ENCODE measurements at regions not wholly inside any gene's neighbourhood (a gene's known extent, or its start where the extent isn't known, plus 50 kb on each side); places are given as distances from the start of the nearest gene placed in this dataset.

- ChIA-PET POLR2A (ENCODE audit: unreplicated experiment) (no interaction called here), CTCF (no interaction called here)
- Histone ChIP-seq H3K9me3 (ENCODE audit: low read length) (no peaks in the 10 kb centered on the region), H3K79me2 (ENCODE audit: low read length) (no peaks in the 10 kb centered on the region), H3K4me2 (ENCODE audit: low read length) (no peak overlapping the region), H3K27ac (ENCODE audit: low read length) (no peak overlapping the region), H3K4me1 (ENCODE audit: insufficient read depth, low read length) (no peaks in the 10 kb centered on the region), H3K9me2 (replicated peaks; ENCODE audit: low read length) (no peaks in the 10 kb centered on the region), H2AFZ (ENCODE audit: low read length) (no peak overlapping the region), H3F3A (ENCODE audit: low read length, unreplicated experiment) (no peaks in the 10 kb centered on the region), H3K9ac (ENCODE audit: low read length) (no peak overlapping the region), H3K36me3 (ENCODE audit: low read depth, low read length) (no peaks in the 10 kb centered on the region), H4K20me1 (ENCODE audit: low read length) (no peaks in the 10 kb centered on the region), H3K27me3 (ENCODE audit: low read length) (no peaks in the 10 kb centered on the region), H3K4me3 (ENCODE audit: low read length) (no peak overlapping the region)
- BruUV-seq (replicated peaks): no TSS peak
- intact Hi-C loops (cut with micrococcal nuclease): no loop called here
- no peak for DNase-seq
- ATAC-seq: no peak
- no peak for TF ChIP-seq CTCF (conservative IDR thresholded peaks at IDR 0.05; ENCODE audit: low read depth, low read length)
- TF ChIP-seq EZH2phosphoT487 (IDR thresholded peaks at IDR 0.05; ENCODE audit: borderline replicate concordance, low read length): no peak
- no peak for TF ChIP-seq EZH2 (IDR thresholded peaks at IDR 0.05; ENCODE audit: low read length, unreplicated experiment)
These were observed 214.9 kb downstream of the BCHE start for GRCh38 chr3:165622356-165622755.

- ATAC-seq (no peak), DNase-seq (no peak)
- H3K9me2 ChIP-seq (replicated peaks; ENCODE audit: low read length): no peaks in the 10 kb centered on the region
- intact Hi-C loops (cut with micrococcal nuclease): no loop called here
- H3K4me1 ChIP-seq (ENCODE audit: insufficient read depth, low read length): no peaks in the 10 kb centered on the region
- H3K4me3 ChIP-seq (ENCODE audit: low read length): no peak overlapping the region
- no peak overlapping the region for H3K4me2 ChIP-seq (ENCODE audit: low read length)
- no peak overlapping the region for H3K27ac ChIP-seq (ENCODE audit: low read length)
- H3K36me3 ChIP-seq (ENCODE audit: low read depth, low read length): no peaks in the 10 kb centered on the region
- no peak overlapping the region for H2AFZ ChIP-seq (ENCODE audit: low read length)
- H4K20me1 ChIP-seq (ENCODE audit: low read length): no peaks in the 10 kb centered on the region
- H3K9ac ChIP-seq (ENCODE audit: low read length): no peak overlapping the region
- no peaks in the 10 kb centered on the region for H3K27me3 ChIP-seq (ENCODE audit: low read length)
- TF ChIP-seq CTCF (conservative IDR thresholded peaks at IDR 0.05; ENCODE audit: low read depth, low read length) (no peak), EZH2 (IDR thresholded peaks at IDR 0.05; ENCODE audit: low read length, unreplicated experiment) (no peak), EZH2phosphoT487 (IDR thresholded peaks at IDR 0.05; ENCODE audit: borderline replicate concordance, low read length) (no peak)
- H3K9me3 ChIP-seq (ENCODE audit: low read length): no peaks in the 10 kb centered on the region
- ChIA-PET POLR2A (ENCODE audit: unreplicated experiment) (no interaction called here), CTCF (no interaction called here)
- BruUV-seq (replicated peaks): no TSS peak
- no peaks in the 10 kb centered on the region for H3K79me2 ChIP-seq (ENCODE audit: low read length)
- no peaks in the 10 kb centered on the region for H3F3A ChIP-seq (ENCODE audit: low read length, unreplicated experiment)
These were observed 218.2 kb downstream of the BCHE start for GRCh38 chr3:165619069-165619468.

- no peak overlapping the region for H3K9ac ChIP-seq (ENCODE audit: low read length)
- no peak for TF ChIP-seq CTCF (conservative IDR thresholded peaks at IDR 0.05; ENCODE audit: low read depth, low read length)
- no peak for TF ChIP-seq EZH2 (IDR thresholded peaks at IDR 0.05; ENCODE audit: low read length, unreplicated experiment)
- no peak for TF ChIP-seq EZH2phosphoT487 (IDR thresholded peaks at IDR 0.05; ENCODE audit: borderline replicate concordance, low read length)
- BruUV-seq (replicated peaks): no TSS peak
- ChIA-PET POLR2A (ENCODE audit: unreplicated experiment) (no interaction called here), CTCF (interaction anchor here (0.6 kb wide), 1 partner anchor 254 kb away, joined by 7 read pairs; no protein-coding TSS in a partner anchor)
- H3F3A ChIP-seq (ENCODE audit: low read length, unreplicated experiment): no peaks in the 10 kb centered on the region
- no peak overlapping the region for H3K4me2 ChIP-seq (ENCODE audit: low read length)
- H3K9me2 ChIP-seq (replicated peaks; ENCODE audit: low read length): no peaks in the 10 kb centered on the region
- H3K9me3 ChIP-seq (ENCODE audit: low read length): no peaks in the 10 kb centered on the region
- DNase-seq: no peak
- intact Hi-C loops (cut with micrococcal nuclease): no loop called here
- H3K4me3 ChIP-seq (ENCODE audit: low read length): no peak overlapping the region
- no peak for ATAC-seq
- no peaks in the 10 kb centered on the region for H3K4me1 ChIP-seq (ENCODE audit: insufficient read depth, low read length)
- H3K36me3 ChIP-seq (ENCODE audit: low read depth, low read length): no peaks in the 10 kb centered on the region
- no peak overlapping the region for H2AFZ ChIP-seq (ENCODE audit: low read length)
- H3K27ac ChIP-seq (ENCODE audit: low read length): no peak overlapping the region
- H3K79me2 ChIP-seq (ENCODE audit: low read length): no peaks in the 10 kb centered on the region
- no peaks in the 10 kb centered on the region for H3K27me3 ChIP-seq (ENCODE audit: low read length)
- no peaks in the 10 kb centered on the region for H4K20me1 ChIP-seq (ENCODE audit: low read length)
These were observed 220.1 kb downstream of the BCHE start for GRCh38 chr3:165617134-165617533.

All from PC-3 (cell line).